SK-N-SH (cell line): ENCODE measurements at regions not wholly inside any gene's neighbourhood (a gene's known extent, or its start where the extent isn't known, plus 50 kb on each side); places are given as distances from the start of the nearest gene placed in this dataset.

Experiments
- CTCF ChIA-PET: fragments of 300-600, 350-600 bp; formaldehyde crosslinking; extraction: SDS; loops from one replicate; lab custom pipeline; 2021; lab: Yijun Ruan, JAX
- POLR2A ChIA-PET: fragments of 350-600 bp; sonication (Branson Sonifier 250); formaldehyde crosslinking; extraction: SDS; loops from one replicate; lab custom pipeline; 2020; ENCODE audit warnings: antibody characterized with exemption, inconsistent platforms; lab: Yijun Ruan, JAX
- DNase-seq: peaks from one replicate; pipeline ENCODE4 v3.0.0; 2012
- H2AFZ ChIP-seq: fragments of 200-600 bp; sonication (generic); 2 replicates; pipeline ENCODE4 v1.8.1; 2016; ENCODE audit warnings: antibody characterized with exemption, mild to moderate bottlenecking, low read depth
- H3F3A ChIP-seq: fragments of 200-600 bp; sonication (generic); replicated peaks from 2 replicates; pipeline ENCODE3; 2016; ENCODE audit warnings: antibody characterized with exemption, mild to moderate bottlenecking; ENCODE audit not compliant: insufficient read depth
- H3K27ac ChIP-seq, 2 experiments: fragments of 200-500 bp in 1 of 2; fragments of 200-600 bp in 1 of 2; sonication (Bioruptor generic) in 1 of 2; sonication (generic), shearing (Covaris generic) in 1 of 2; 2 replicates each; pipeline versions ENCODE4 v1.5.1 to v1.6.1; 2014 to 2016; ENCODE audit warnings: low read depth in 2 of 2, inconsistent platforms in 1 of 2, low read length in 1 of 2, mild to moderate bottlenecking in 1 of 2, mixed read lengths in 1 of 2
- H3K27me3 ChIP-seq: fragments of 200-600 bp; sonication (generic), shearing (Covaris generic); 2 replicates; pipeline ENCODE4 v1.6.1; 2016; ENCODE audit warnings: mixed run types; ENCODE audit not compliant: insufficient read depth
- H3K36me3 ChIP-seq, 2 experiments: fragments of 200-500 bp in 1 of 2; fragments of 200-600 bp in 1 of 2; sonication (Bioruptor generic) in 1 of 2; sonication (generic) in 1 of 2; replicated peaks in 1 of 2; 2 replicates each; pipeline versions ENCODE3 to v1.5.1; 2014 to 2016; ENCODE audit warnings: low read length in 1 of 2, mild to moderate bottlenecking in 1 of 2; ENCODE audit not compliant: insufficient read depth in 2 of 2, control insufficient read depth in 1 of 2
- H3K4me1 ChIP-seq, 2 experiments: fragments of 200-500 bp in 1 of 2; fragments of 200-600 bp in 1 of 2; sonication (Bioruptor generic) in 1 of 2; sonication (generic), shearing (Covaris generic) in 1 of 2; 2 replicates each; pipeline versions ENCODE4 v1.5.1 to v1.6.1; 2014 to 2016; ENCODE audit warnings: low read depth in 1 of 2, low read length in 1 of 2, mixed run types in 1 of 2; ENCODE audit not compliant: insufficient read depth in 2 of 2, control insufficient read depth in 1 of 2
- H3K4me2 ChIP-seq: fragments of 200-600 bp; sonication (generic), shearing (Covaris generic); 2 replicates; pipeline ENCODE4 v1.6.1; 2017; ENCODE audit warnings: mixed run types
- H3K4me3 ChIP-seq, 2 experiments: fragments of 200-500 bp in 1 of 2; fragments of 200-600 bp in 1 of 2; sonication (Bioruptor generic) in 1 of 2; sonication (generic), shearing (Covaris generic) in 1 of 2; 2 replicates each; pipeline versions ENCODE4 v1.5.1 to v1.8.1; 2014 to 2016; ENCODE audit warnings: low read depth in 2 of 2, inconsistent platforms in 1 of 2, low read length in 1 of 2, mild to moderate bottlenecking in 1 of 2, mixed read lengths in 1 of 2, moderate library complexity in 1 of 2
- H3K79me2 ChIP-seq: fragments of 200-600 bp; sonication (generic); 2 replicates; pipeline ENCODE4 v1.8.1; 2017; ENCODE audit warnings: mild to moderate bottlenecking; ENCODE audit not compliant: insufficient read depth
- H3K9ac ChIP-seq: fragments of 200-600 bp; sonication (generic); 2 replicates; pipeline ENCODE4 v1.6.1; 2017; ENCODE audit warnings: mixed run types
- H3K9me2 ChIP-seq: fragments of 200-600 bp; sonication (generic); 2 replicates; pipeline ENCODE4 v1.6.1; 2017; ENCODE audit warnings: mixed run types
- H3K9me3 ChIP-seq: fragments of 200-600 bp; sonication (generic); 2 replicates; pipeline ENCODE4 v1.6.1; 2017; ENCODE audit warnings: mixed run types, mild to moderate bottlenecking, moderate library complexity
- H4K20me1 ChIP-seq: fragments of 200-600 bp; sonication (generic); 2 replicates; pipeline ENCODE4 v1.6.1; 2017; ENCODE audit warnings: mild to moderate bottlenecking, mixed run types; ENCODE audit not compliant: insufficient read depth
- CTCF ChIP-seq: fragments of 200-600 bp; sonication (generic); IDR thresholded peaks from 2 replicates; pipeline ENCODE4 v1.6.1; 2017; ENCODE audit warnings: antibody characterized with exemption, mild to moderate bottlenecking, moderate library complexity
- ELF1 ChIP-seq: IDR thresholded peaks from 2 replicates; pipeline ENCODE4 v1.4.0; 2012
- IRF3 ChIP-seq: fragments of 150-350 bp; IDR thresholded peaks from 2 replicates; pipeline ENCODE4 v1.6.1; 2016; ENCODE audit warnings: mild to moderate bottlenecking, low read depth, low read length
- NFIC ChIP-seq: IDR thresholded peaks from 2 replicates; pipeline ENCODE4 v1.4.0; 2012; ENCODE audit warnings: borderline replicate concordance
- REST ChIP-seq: IDR thresholded peaks from 2 replicates; pipeline ENCODE4 v1.6.1; 2012; ENCODE audit warnings: mild to moderate bottlenecking, low read depth, low read length, moderate library complexity
- USF1 ChIP-seq: IDR thresholded peaks from 2 replicates; pipeline ENCODE4 v1.4.0; 2012; ENCODE audit warnings: low read depth, borderline replicate concordance
- USF2 ChIP-seq: fragments of 150-350 bp; IDR thresholded peaks from 2 replicates; pipeline ENCODE4 v1.6.1; 2017; ENCODE audit warnings: antibody characterized with exemption, low read length, low read depth, borderline replicate concordance
- WGBS: methylation state at CpG from one replicate; pipeline ENCODE4 v1.1.6; 2017; ENCODE audit warnings: low lambda C conversion rate; 5-methylcytosine and 5-hydroxymethylcytosine counted together

GRCh38 chr2:234625626-234626250 lies 128.9 kb upstream of the ARL4C start:
- no peak overlapping the region for H3K4me2 ChIP-seq
- H3K27ac ChIP-seq, result no peak overlapping the region
- no peaks in the 10 kb centered on the region for H3K27me3 ChIP-seq
- H3K79me2 ChIP-seq, result no peaks in the 10 kb centered on the region
- CTCF ChIA-PET, result interaction anchor here (1.3 to 1.7 kb wide), 3 partner anchors 13 to 80 kb away, joined by 3 to 4 read pairs (median 4); no protein-coding TSS in a partner anchor
- no peaks in the 10 kb centered on the region for H3K9me3 ChIP-seq
- POLR2A ChIA-PET, result no interaction called here
- 37% methylated on average over 3 of the region's 4 CpGs for WGBS
- no peak overlapping the region for H3K9ac ChIP-seq
- no peaks in the 10 kb centered on the region for H3K36me3 ChIP-seq
- TF ChIP-seq IRF3, result no peak
- TF ChIP-seq ELF1, result no peak
- TF ChIP-seq CTCF, result no peak
- TF ChIP-seq USF1, result no peak
- TF ChIP-seq NFIC, result no peak
- TF ChIP-seq USF2, result no peak
- TF ChIP-seq REST, result no peak
- TF ChIP-seq, all 33 proteins: peak for 0
- Histone ChIP-seq H4K20me1 (no peaks in the 10 kb centered on the region), H3K9me2 (no peaks in the 10 kb centered on the region), H3F3A (no peaks in the 10 kb centered on the region), H2AFZ (no peak overlapping the region), H3K4me1 (peaks cover 0 to 14% of the 10 kb centered on the region in 2 experiments; a peak in 1 of 4 replicates), H3K4me3 (no peak overlapping the region)
- no peak for DNase-seq
